ENCODE measurements at regions not wholly inside any gene's neighbourhood (a gene's known extent, or its start where the extent isn't known, plus 50 kb on each side); places are given as distances from the start of the nearest gene placed in this dataset.
"Not testable (repeated sequence)": the region's sequence is repeated elsewhere in the genome, so short reads cannot be mapped to it uniquely, and the experiment has no call there.

GRCh38 chr1:74818241-74818640 is 85.3 kb downstream of the TYW3 start:
- FAIRE-seq, result no peak

GRCh38 chr1:74818661-74819456 is 85.9 kb downstream of the TYW3 start:
- no peak for FAIRE-seq

- FAIRE-seq, result no peak
Measured at GRCh38 chr1:74822851-74823401, 90.0 kb downstream of the TYW3 start.

GRCh38 chr1:74824497-74825107 is 91.7 kb downstream of the TYW3 start:
- no peak for FAIRE-seq

- FAIRE-seq, result no peak
Measured at GRCh38 chr1:74830766-74831165, 97.8 kb downstream of the TYW3 start.

GRCh38 chr1:74834261-74834660 is 101.3 kb downstream of the TYW3 start:
- no peak for FAIRE-seq

GRCh38 chr1:74835051-74835450 is 102.1 kb downstream of the TYW3 start:
- no peak for FAIRE-seq

GRCh38 chr1:74842726-74843125 is 109.8 kb downstream of the TYW3 start:
- no peak for FAIRE-seq

- no peak for FAIRE-seq
Measured at GRCh38 chr1:74847715-74848114, 114.8 kb downstream of the TYW3 start.

GRCh38 chr1:74853756-74854155 is 120.8 kb downstream of the TYW3 start:
- FAIRE-seq, result no peak

- no peak for FAIRE-seq
Measured at GRCh38 chr1:74856174-74856573, 123.2 kb downstream of the TYW3 start.

GRCh38 chr1:74857676-74858075 is 124.7 kb downstream of the TYW3 start:
- FAIRE-seq, result no peak

- FAIRE-seq, result no peak
Measured at GRCh38 chr1:74858136-74858535, 125.2 kb downstream of the TYW3 start.

- FAIRE-seq, result no peak
Measured at GRCh38 chr1:74861867-74862266, 128.9 kb downstream of the TYW3 start.

- FAIRE-seq, result no peak
Measured at GRCh38 chr1:74869702-74870101, 136.8 kb downstream of the TYW3 start.

- FAIRE-seq, result not testable (repeated sequence)
Measured at GRCh38 chr1:74877366-74877765, 144.4 kb downstream of the TYW3 start.

- FAIRE-seq, result no peak
Measured at GRCh38 chr1:74895411-74895810, 162.5 kb downstream of the TYW3 start.

GRCh38 chr1:74908131-74908530 is 175.2 kb downstream of the TYW3 start:
- FAIRE-seq, result no peak

- no peak for FAIRE-seq
Measured at GRCh38 chr1:74908797-74909196, 175.8 kb downstream of the TYW3 start.

- FAIRE-seq, result no peak
Measured at GRCh38 chr1:74913978-74914377, 181.0 kb downstream of the TYW3 start.

GRCh38 chr1:74933500-74933899 is 200.5 kb downstream of the TYW3 start:
- FAIRE-seq, result no peak

- FAIRE-seq, result no peak
Measured at GRCh38 chr1:74935446-74935845, 198.7 kb upstream of the LHX8 start.

- no peak for FAIRE-seq
Measured at GRCh38 chr1:74937176-74937575, 197.0 kb upstream of the LHX8 start.

- no peak for FAIRE-seq
Measured at GRCh38 chr1:74943046-74943445, 191.1 kb upstream of the LHX8 start.

Measured in A204.1 (cell line).